Stomach (tissue), 8 donors: ENCODE measurements at regions not wholly inside any gene's neighbourhood (a gene's known extent, or its start where the extent isn't known, plus 50 kb on each side); places are given as distances from the start of the nearest gene placed in this dataset.

Source experiments
- DNase-seq, 2 donors: peaks; one replicate each; pipeline versions ENCODE4 v3.0.0 to v3.0.0-alpha.2; 2013 to 2019
- H3K27ac ChIP-seq, 5 donors: fragments of 200-600 bp in 4 of 5; sonication (generic) in 4 of 5; one replicate each; pipeline ENCODE4 v1.5.1; 2013 to 2019; ENCODE audit warnings: mild to moderate bottlenecking in 1 of 5, moderate library complexity in 1 of 5
- H3K27me3 ChIP-seq, 3 donors: fragments of 200-600 bp; sonication (generic); one replicate each; pipeline ENCODE4 v1.5.1; 2017 to 2019; ENCODE audit warnings: mixed run types in 1 of 3
- H3K36me3 ChIP-seq, 4 donors: fragments of 200-600 bp; sonication (generic); 1 replicate in 3 of 4; 2 replicates in 1 of 4; pipeline ENCODE4 v1.5.1; 2016 to 2019
- H3K4me1 ChIP-seq, 4 donors: fragments of 200-600 bp; sonication (generic); one replicate each; pipeline ENCODE4 v1.5.1; 2016 to 2019
- H3K4me3 ChIP-seq, 4 donors: fragments of 200-600 bp; sonication (generic) in 3 of 4; one replicate each; pipeline ENCODE4 v1.5.1; 2016 to 2019; ENCODE audit warnings: mild to moderate bottlenecking in 1 of 4
- H3K9me3 ChIP-seq, 4 donors: fragments of 200-600 bp; sonication (generic); one replicate each; pipeline ENCODE4 v1.5.1; 2016 to 2019
- EP300 ChIP-seq: sonication (generic); formaldehyde crosslinking; IDR thresholded peaks from one replicate; pipeline ENCODE4 v1.6.1; 2017; ENCODE audit warnings: antibody characterized with exemption
- POLR2A ChIP-seq, 4 donors: fragments of 450-650 bp; IDR thresholded peaks; one replicate each; pipeline ENCODE4 v1.6.1; 2016; ENCODE audit warnings: antibody characterized with exemption in 4 of 4, control low read depth in 2 of 4, mild to moderate bottlenecking in 1 of 4, moderate library complexity in 1 of 4
- POLR2AphosphoS5 ChIP-seq, 3 donors: sonication (generic); formaldehyde crosslinking; IDR thresholded peaks; one replicate each; pipeline ENCODE4 v1.6.1; 2016; ENCODE audit warnings: antibody characterized with exemption in 3 of 3
- WGBS, 5 donors: extraction: QIAGEN DNeasy Blood & Tissue Kit in 3 of 5; methylation state at CpG; one replicate each; pipeline versions ENCODE4 v1.1.5 to v1.1.7; 2013 to 2018; 5-methylcytosine and 5-hydroxymethylcytosine counted together
- intact Hi-C: fragments of 100-400 bp; cut with DNase I; formaldehyde crosslinking; loops from one replicate; pipeline ENCODE4 v1.15.1; 2023; ENCODE audit warnings: low total_unique reads
- TF ChIP-seq, protein P1 (sequence below), 7 experiments: fragments of 450-650 bp in 4 of 7; fragments of 200-600 bp in 3 of 7; sonication (generic) in 3 of 7; IDR thresholded peaks; one replicate each; pipeline ENCODE4 v1.5.1; 2016 to 2019; ENCODE audit warnings: antibody characterized with exemption in 7 of 7, control low read depth in 2 of 7, mild to moderate bottlenecking in 1 of 7
- donor health status: healthy with polysubstance abuse.
- donor health status: Bipolar disorder and iron deficiency.
- donor health status: healthy.

DNA sequence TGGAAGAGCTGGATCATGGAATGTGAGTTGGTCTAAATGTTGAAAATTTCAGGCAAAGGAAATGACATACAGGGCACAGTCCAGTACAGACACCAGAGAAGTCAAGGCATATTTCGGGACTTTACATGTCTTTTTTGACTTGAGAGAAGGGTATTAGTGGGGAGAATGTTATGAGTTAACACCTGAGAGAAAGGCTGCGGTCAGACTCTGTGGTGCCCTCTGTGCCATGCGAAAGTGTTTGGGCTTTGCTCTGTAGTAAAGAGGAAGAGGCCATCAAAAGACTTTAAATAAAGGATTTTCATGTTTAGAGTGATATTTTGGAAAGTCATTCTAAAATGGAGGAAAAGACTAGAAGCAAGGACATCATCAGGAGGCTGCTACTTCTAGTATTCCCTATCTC, 607.4 kb downstream of the CCSER2 start:
- Histone ChIP-seq H3K9me3 (no peaks in the 10 kb centered on the region), H3K4me1 (no peaks in the 10 kb centered on the region), H3K27ac (no peak overlapping the region), H3K27me3 (no peaks in the 10 kb centered on the region), H3K4me3 (no peak overlapping the region), H3K36me3 (no peaks in the 10 kb centered on the region)
- intact Hi-C loops: no loop called here
- DNase-seq: no peak
- TF ChIP-seq EP300: no peak
- TF ChIP-seq, protein P1, sequence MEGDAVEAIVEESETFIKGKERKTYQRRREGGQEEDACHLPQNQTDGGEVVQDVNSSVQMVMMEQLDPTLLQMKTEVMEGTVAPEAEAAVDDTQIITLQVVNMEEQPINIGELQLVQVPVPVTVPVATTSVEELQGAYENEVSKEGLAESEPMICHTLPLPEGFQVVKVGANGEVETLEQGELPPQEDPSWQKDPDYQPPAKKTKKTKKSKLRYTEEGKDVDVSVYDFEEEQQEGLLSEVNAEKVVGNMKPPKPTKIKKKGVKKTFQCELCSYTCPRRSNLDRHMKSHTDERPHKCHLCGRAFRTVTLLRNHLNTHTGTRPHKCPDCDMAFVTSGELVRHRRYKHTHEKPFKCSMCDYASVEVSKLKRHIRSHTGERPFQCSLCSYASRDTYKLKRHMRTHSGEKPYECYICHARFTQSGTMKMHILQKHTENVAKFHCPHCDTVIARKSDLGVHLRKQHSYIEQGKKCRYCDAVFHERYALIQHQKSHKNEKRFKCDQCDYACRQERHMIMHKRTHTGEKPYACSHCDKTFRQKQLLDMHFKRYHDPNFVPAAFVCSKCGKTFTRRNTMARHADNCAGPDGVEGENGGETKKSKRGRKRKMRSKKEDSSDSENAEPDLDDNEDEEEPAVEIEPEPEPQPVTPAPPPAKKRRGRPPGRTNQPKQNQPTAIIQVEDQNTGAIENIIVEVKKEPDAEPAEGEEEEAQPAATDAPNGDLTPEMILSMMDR (IDR thresholded peaks at IDR 0.05): no peak
- no peak for TF ChIP-seq POLR2A (IDR thresholded peaks at IDR 0.05)
- no peak for TF ChIP-seq POLR2AphosphoS5 (IDR thresholded peaks at IDR 0.05)
- WGBS, 5 donors: 88 to 98% (median 88%) methylated on average over 3 of the region's 3 CpGs

DNA sequence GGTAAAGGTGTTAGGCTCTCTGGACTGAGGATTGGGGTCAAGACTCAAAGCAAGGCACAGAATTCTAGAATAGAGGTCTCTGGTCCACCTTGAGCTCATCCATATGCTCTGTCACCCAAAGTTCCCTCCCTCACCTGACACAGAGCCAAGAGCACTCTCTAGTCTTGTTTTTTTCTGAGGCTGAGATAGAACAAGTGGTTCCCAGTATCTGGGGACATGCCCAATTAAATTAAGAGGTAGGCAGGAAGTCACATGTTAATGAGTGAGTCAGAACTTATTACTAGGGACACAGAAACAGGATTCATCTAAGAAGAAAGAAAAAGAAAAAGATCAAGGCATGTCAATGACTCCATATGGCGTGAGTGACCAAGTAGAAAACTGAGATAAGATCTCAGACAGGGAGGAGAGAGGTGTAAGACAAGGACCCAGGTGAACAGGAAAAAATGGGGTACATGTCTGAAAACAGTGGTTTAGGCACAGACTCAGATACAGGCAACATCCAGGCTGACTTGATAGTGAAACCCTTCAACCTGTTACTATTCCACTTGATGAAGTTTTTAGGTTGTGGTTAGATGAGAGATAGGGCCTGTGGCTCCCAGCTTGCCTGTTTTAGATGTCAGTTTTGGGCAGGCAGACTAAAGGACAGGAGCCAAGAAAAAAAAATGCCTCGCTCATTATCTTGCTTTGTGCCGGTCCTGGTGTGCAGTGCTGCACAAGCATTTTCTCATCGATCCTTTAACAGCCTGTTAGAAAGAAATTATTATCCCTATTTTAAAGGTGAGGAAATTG, 609.9 kb downstream of the CCSER2 start:
- no peaks in the 10 kb centered on the region for H3K4me1 ChIP-seq
- H3K27me3 ChIP-seq: no peaks in the 10 kb centered on the region
- no peak overlapping the region for H3K4me3 ChIP-seq
- 81 to 92% (median 89%) methylated on average over 4 of the region's 4 CpGs for WGBS, 5 donors
- no peaks in the 10 kb centered on the region for H3K36me3 ChIP-seq
- no peak overlapping the region for H3K27ac ChIP-seq
- no peak for TF ChIP-seq POLR2AphosphoS5 (IDR thresholded peaks at IDR 0.05)
- no peak for TF ChIP-seq EP300
- no peak for TF ChIP-seq POLR2A (IDR thresholded peaks at IDR 0.05)
- TF ChIP-seq, protein P1 (IDR thresholded peaks at IDR 0.05): no peak
- H3K9me3 ChIP-seq: no peaks in the 10 kb centered on the region
- intact Hi-C loops: no loop called here
- DNase-seq: no peak

- DNase-seq: no peak
- TF ChIP-seq POLR2A (IDR thresholded peaks at IDR 0.05) (no peak), POLR2AphosphoS5 (IDR thresholded peaks at IDR 0.05) (no peak), EP300 (no peak)
- TF ChIP-seq, protein P1 (IDR thresholded peaks at IDR 0.05): no peak
- H3K27me3 ChIP-seq: no peaks in the 10 kb centered on the region
- H3K4me3 ChIP-seq: no peak overlapping the region
- no peaks in the 10 kb centered on the region for H3K36me3 ChIP-seq
- no peak overlapping the region for H3K27ac ChIP-seq
- WGBS, 5 donors: 43 to 86% (median 68%) methylated on average over 1 of the region's 1 CpG
- intact Hi-C loops: no loop called here
- H3K9me3 ChIP-seq: no peaks in the 10 kb centered on the region
- H3K4me1 ChIP-seq: no peaks in the 10 kb centered on the region
These were observed 615.2 kb downstream of the CCSER2 start for GRCh38 chr10:84943541-84943940.

- H3K27me3 ChIP-seq: no peaks in the 10 kb centered on the region
- H3K9me3 ChIP-seq: no peaks in the 10 kb centered on the region
- no peak overlapping the region for H3K27ac ChIP-seq
- intact Hi-C loops: no loop called here
- TF ChIP-seq, protein P1 (IDR thresholded peaks at IDR 0.05): no peak
- H3K4me3 ChIP-seq: no peak overlapping the region
- no peaks in the 10 kb centered on the region for H3K36me3 ChIP-seq
- WGBS, 5 donors: 14 to 24% (median 18%) methylated on average over 1 of the region's 1 CpG
- H3K4me1 ChIP-seq: no peaks in the 10 kb centered on the region
- no peak for DNase-seq
These were observed 615.8 kb downstream of the CCSER2 start for GRCh38 chr10:84944187-84944586.
